GM18502 (cell line): ENCODE measurements at regions not wholly inside any gene's neighbourhood (a gene's known extent, or its start where the extent isn't known, plus 50 kb on each side); places are given as distances from the start of the nearest gene placed in this dataset.

Experiments
- ATAC-seq: cut with Tn5 transposase; IDR thresholded peaks from one replicate; pipeline ENCODE4 v1.9.1; 2021; ENCODE audit warnings: mild to moderate bottlenecking; ENCODE audit not compliant: unreplicated experiment, poor library complexity

DNA sequence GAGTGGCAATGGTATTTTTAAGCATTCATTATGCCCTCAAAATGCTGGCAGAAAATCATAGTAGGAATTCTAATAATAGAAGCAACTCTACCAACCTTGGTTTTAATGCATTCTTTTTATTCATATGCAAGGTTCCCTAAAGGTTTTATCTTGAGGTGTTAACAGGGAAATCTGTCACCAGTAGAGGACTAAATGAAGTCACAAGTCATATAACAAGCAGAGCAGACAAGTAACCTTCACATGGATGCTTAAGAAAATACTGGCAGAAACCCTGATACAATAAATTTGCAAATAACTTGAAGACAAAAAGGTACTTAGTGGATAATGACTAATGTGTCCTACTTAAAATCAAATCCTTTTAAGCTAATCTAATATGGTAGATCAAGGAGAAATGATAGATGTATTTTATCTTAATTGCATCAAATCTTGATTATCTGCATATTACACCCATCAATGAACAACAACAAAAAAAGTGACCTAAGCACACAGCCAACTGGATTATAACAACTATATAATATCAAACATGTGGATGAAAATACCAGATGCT, 73.3 kb downstream of the RFC3 start:
- ATAC-seq, result no peak

GRCh38 chr13:33893559-33893958, 75.6 kb downstream of the RFC3 start:
- ATAC-seq, result no peak

- no peak for ATAC-seq
Measured at GRCh38 chr13:33904431-33904830, 86.5 kb downstream of the RFC3 start.

- no peak for ATAC-seq
Measured at GRCh38 chr13:33908116-33908515, 90.2 kb downstream of the RFC3 start.

- ATAC-seq, result no peak
Measured at GRCh38 chr13:33910255-33910654, 92.3 kb downstream of the RFC3 start.

GRCh38 chr13:33911521-33911920, 93.6 kb downstream of the RFC3 start:
- no peak for ATAC-seq

- ATAC-seq, result no peak
Measured at GRCh38 chr13:33913829-33914228, 95.9 kb downstream of the RFC3 start.

DNA sequence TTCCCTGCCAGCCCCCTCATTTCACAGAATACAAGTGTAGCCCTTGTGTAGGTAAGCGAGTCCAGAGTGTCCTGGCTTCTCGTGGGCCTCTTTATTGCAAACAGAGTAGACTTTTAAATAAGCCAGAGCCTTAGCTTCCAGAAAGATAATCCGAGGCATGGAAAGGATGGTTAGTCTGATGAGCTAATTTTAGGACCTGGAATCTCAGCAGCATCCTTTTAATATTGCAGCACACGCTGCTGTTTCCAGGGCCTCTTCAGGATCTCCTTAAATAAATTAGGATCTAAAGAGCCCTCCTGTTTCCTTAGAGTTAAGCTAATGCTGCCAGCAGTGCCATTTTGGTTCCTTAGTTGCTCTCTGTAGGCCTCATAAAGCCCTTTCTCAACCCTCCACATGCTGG, 99.2 kb downstream of the RFC3 start:
- no peak for ATAC-seq

DNA sequence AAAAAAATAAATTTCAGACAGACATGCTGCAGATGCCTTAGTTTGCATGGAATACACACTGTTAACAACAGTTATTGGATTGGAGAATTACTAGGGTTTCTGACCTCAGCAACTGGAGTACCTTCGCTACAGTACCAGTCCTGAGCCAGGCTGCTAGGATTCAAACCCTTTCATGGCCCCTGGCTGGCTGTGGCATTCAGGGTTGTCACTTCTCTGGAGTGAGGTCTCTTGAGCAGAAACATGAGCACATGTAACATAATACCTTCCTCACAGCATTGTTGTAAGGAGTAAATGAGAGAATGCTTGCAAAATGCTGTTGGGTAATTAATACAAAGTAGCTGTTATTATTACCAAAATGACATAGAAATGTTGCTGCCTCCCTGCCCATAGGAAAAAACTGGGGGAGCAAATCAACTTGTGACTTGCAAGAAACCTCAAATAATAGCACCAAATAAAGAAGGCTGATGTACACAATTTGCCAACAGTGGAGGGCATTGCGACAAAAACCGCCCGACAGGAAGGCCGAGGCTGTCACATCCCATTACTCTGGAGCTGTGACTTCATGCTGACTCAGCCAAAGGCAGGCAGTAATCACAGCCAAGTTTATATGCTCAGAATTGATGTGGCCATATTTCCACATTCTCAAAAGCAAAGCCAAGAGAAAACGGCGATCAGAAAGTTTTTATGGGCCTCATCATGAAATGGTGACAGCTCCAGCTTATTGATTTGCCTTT, 100.4 kb downstream of the RFC3 start:
- ATAC-seq, result no peak

DNA sequence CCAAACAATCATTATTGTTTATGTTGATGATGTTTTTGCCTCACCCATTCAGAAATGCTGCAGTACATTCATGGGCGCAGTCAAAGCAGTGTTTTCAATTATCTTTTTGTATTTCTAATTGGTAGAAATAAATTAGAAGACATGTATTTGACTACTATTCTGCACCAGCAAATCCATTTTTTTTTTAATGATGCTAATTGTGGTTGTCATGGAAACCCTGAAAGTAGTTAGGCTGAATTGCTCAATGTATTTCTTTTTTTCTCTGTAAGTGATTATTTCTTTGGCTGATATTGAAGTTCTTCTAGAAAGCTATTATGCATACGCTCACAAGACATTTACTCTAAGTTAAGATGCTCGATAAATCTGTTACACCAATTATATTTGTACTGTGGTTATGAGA, 101.2 kb downstream of the RFC3 start:
- no peak for ATAC-seq

GRCh38 chr13:33925563-33925962, 107.6 kb downstream of the RFC3 start:
- ATAC-seq, result no peak

DNA sequence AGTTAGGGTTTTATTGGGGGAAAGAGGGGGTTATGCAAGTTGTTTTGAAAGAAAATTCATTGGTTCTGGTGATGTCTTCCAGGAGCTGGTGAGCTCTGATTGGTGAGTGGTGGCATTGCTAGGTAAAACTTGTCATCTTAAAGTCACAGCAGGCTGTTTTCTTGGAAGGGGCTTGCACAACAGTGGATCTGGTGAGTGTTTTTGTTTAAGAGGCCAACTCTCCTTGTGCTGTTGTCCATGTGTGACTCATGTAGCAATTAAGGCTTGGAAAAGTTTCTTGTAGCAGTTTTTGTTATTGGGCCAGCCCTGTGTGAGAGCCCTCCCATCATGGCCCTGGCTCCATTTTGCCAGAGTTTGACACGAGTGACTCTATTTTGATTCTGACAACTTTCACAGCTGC, 109.4 kb downstream of the RFC3 start:
- ATAC-seq, result no peak

DNA sequence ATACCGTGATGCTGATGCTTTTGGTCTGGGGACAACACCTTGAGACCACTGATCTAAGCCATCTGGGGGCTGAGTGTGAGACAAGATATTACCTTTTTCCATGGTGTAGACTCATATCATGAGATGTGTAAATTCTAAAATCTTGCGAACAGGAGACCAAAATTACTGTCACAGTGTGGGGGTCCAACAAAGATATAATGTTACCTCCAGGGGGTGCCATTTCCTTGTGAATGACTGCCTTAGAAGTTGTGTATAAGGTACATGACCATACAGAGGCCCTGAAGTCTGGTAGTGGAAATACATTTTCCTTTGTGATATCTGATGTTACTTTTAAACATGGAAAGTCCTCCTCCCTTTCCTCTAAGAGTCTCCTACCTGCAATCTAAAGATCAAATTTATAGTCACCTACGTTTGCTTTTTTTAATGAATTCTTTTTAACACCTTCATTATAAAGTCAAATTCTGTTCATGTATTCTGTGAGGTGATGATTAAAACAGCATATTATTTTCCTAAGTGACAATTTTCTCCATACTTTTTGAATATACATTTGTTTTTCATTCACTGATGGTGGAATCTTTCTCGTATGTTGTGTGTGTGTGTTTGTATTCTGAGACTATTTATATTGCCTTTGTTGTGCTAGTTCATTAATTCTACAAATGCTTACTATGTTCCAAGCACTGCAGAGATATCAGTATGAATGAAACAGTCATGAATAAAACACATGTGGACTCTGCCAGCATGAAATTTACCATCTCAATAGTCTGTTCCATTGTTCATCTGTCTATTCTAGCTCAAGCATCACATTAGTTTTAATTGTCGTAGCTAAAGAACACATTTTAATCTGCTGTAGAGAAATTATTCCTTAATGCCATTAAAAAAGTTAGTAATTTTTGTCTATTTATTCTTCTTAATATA, 113.7 kb downstream of the RFC3 start:
- ATAC-seq, result peak; percentile 83

DNA sequence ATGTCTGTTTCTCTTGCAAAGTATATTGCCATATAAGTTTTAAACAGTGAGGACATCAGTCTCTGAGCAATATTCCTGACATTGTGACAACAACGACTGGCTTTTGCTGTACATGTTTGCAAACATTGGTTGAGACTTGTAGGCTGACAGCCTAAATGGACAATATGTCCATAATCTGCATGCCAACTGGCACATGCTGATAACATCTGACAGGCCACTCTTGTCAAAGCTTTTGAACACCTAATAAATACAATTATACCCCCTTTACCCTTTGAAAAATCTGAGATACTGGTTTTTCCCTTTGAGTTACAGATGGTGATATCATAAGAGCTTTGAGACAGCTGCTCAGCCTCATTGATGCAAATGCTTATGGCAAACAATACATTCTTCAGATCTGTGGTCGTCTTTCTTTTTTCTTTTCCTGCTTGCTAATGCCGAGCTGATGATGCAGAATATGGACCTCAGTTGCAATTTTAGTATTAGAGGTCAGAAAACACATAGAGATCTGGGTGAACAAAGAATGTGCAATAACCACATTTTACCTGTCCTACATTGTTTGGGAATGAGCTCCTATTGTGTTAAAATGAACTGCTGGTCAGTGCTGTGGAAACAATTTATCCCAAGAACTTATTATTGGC, 114.9 kb downstream of the RFC3 start:
- no peak for ATAC-seq

GRCh38 chr13:33933810-33934209, 115.9 kb downstream of the RFC3 start:
- no peak for ATAC-seq

GRCh38 chr13:33934343-33934742, 116.4 kb downstream of the RFC3 start:
- no peak for ATAC-seq

DNA sequence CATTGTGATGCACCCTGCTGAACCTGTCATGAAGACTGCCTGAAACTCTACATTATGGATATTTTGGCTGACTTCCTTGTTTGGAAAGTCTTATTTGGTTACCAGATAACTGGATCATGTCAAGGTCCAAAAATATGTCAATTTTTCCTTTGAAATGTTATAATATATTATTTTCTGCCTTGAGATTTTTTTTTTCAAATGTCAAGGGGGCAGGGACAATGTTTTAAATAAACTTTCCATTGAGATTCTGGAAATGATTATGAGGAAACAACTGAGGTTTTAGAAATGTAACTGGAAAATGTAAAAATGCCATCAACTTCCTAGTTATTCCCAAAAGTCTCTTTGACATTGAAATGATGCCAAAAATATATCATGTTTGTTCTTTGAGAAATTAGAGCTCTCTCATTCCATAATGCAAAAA, 117.0 kb downstream of the RFC3 start:
- ATAC-seq, result no peak

DNA sequence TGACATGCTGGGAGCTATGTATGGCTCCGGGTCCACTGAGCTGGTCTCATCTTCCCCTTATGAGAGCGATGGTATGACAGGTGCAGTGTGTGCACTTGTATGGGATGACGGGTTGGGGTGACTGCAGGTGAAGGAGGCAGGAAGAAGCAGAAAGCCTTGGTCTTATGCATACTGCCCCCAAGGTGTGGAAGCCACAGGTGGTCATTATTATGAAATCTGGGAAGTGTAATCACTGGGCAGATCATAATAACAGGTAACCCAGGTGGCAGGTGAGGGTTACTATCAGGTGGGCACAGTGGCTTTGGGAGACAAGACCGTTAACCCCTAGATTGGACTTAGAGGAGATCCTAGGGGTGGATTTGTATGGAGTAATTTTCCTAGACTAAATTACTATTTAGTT, 118.0 kb downstream of the RFC3 start:
- ATAC-seq, result no peak

GRCh38 chr13:33937373-33938098, 119.6 kb downstream of the RFC3 start:
- no peak for ATAC-seq

DNA sequence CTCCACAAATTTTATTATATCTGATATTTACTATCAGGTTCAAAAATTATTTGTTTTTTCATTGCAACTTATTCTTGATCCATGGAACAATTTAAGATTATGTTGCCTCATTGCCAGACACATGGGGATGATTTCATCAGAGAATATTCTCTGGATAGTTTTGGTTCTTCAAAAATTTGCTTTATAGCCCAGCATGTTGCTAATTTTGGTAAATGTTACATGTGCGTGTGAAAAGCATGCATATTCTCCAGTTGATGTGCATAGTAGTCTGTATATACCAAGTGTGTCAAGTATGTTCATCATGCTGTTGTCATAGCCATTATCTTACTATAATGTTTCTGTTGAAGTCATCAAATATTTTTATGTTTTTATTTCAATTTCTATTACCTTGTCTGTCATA, 122.3 kb downstream of the RFC3 start:
- ATAC-seq, result no peak
